ENCODE measurements at regions not wholly inside any gene's neighbourhood (a gene's known extent, or its start where the extent isn't known, plus 50 kb on each side); places are given as distances from the start of the nearest gene placed in this dataset.

- TF ChIP-seq CTCF (IDR thresholded peaks at IDR 0.05), result no peak
- H2AFZ ChIP-seq, result no peak overlapping the region
- no peaks in the 10 kb centered on the region for H3K27me3 ChIP-seq (ENCODE audit: control insufficient read depth, insufficient read depth, low read length)
- H3K9me3 ChIP-seq (ENCODE audit: control insufficient read depth, low read length), result no peaks in the 10 kb centered on the region
- H3K27ac ChIP-seq, result no peak overlapping the region
- H3K4me2 ChIP-seq (ENCODE audit: low read length), result no peak overlapping the region
- no peak overlapping the region for H3K4me3 ChIP-seq (ENCODE audit: low read depth, low read length)
- H3K4me1 ChIP-seq, result peaks cover 31% of the 10 kb centered on the region
- H3K9ac ChIP-seq, result no peak overlapping the region
- H3K36me3 ChIP-seq (ENCODE audit: control insufficient read depth, insufficient read depth, low read length), result no peaks in the 10 kb centered on the region
- H3K79me2 ChIP-seq, result no peaks in the 10 kb centered on the region
These were observed 569.3 kb downstream of the TNS1 start for GRCh38 chr2:217433522-217433921.

- Histone ChIP-seq H3K9me3 (ENCODE audit: control insufficient read depth, low read length) (no peaks in the 10 kb centered on the region), H3K4me1 (peaks cover 26% of the 10 kb centered on the region), H3K4me2 (ENCODE audit: low read length) (no peak overlapping the region), H3K4me3 (ENCODE audit: low read depth, low read length) (no peak overlapping the region), H3K27ac (no peak overlapping the region), H3K27me3 (ENCODE audit: control insufficient read depth, insufficient read depth, low read length) (no peaks in the 10 kb centered on the region), H3K79me2 (no peaks in the 10 kb centered on the region), H3K36me3 (ENCODE audit: control insufficient read depth, insufficient read depth, low read length) (no peaks in the 10 kb centered on the region), H3K9ac (no peak overlapping the region), H2AFZ (no peak overlapping the region)
- TF ChIP-seq CTCF (IDR thresholded peaks at IDR 0.05), result no peak
These were observed 571.1 kb downstream of the TNS1 start for GRCh38 chr2:217431577-217432269.

GRCh38 chr2:217430916-217431576 is 571.2 kb upstream of the TNP1 start:
- TF ChIP-seq CTCF (IDR thresholded peaks at IDR 0.05), result no peak
- no peaks in the 10 kb centered on the region for H3K27me3 ChIP-seq (ENCODE audit: control insufficient read depth, insufficient read depth, low read length)
- peaks cover 20% of the 10 kb centered on the region for H3K4me1 ChIP-seq
- no peaks in the 10 kb centered on the region for H3K9me3 ChIP-seq (ENCODE audit: control insufficient read depth, low read length)
- no peak overlapping the region for H3K4me3 ChIP-seq (ENCODE audit: low read depth, low read length)
- no peaks in the 10 kb centered on the region for H3K36me3 ChIP-seq (ENCODE audit: control insufficient read depth, insufficient read depth, low read length)
- no peak overlapping the region for H3K9ac ChIP-seq
- no peak overlapping the region for H3K27ac ChIP-seq
- H3K4me2 ChIP-seq (ENCODE audit: low read length), result no peak overlapping the region
- no peaks in the 10 kb centered on the region for H3K79me2 ChIP-seq
- no peak overlapping the region for H2AFZ ChIP-seq

- Histone ChIP-seq H3K9me3 (ENCODE audit: control insufficient read depth, low read length) (no peaks in the 10 kb centered on the region), H3K4me2 (ENCODE audit: low read length) (no peak overlapping the region), H3K27me3 (ENCODE audit: control insufficient read depth, insufficient read depth, low read length) (no peaks in the 10 kb centered on the region), H3K79me2 (no peaks in the 10 kb centered on the region), H3K36me3 (ENCODE audit: control insufficient read depth, insufficient read depth, low read length) (no peaks in the 10 kb centered on the region), H3K4me3 (ENCODE audit: low read depth, low read length) (no peak overlapping the region), H3K9ac (no peak overlapping the region), H3K4me1 (peaks cover 18% of the 10 kb centered on the region), H3K27ac (no peak overlapping the region), H2AFZ (no peak overlapping the region)
- no peak for TF ChIP-seq CTCF (IDR thresholded peaks at IDR 0.05)
These were observed 570.2 kb upstream of the TNP1 start for GRCh38 chr2:217429981-217430500.
